DMS53 treated with DMSO at 0.1 percent for 48 hours (cell line): ENCODE measurements at regions not wholly inside any gene's neighbourhood (a gene's known extent, or its start where the extent isn't known, plus 50 kb on each side); places are given as distances from the start of the nearest gene placed in this dataset.
A peak's percentile ranks its signal among the peaks of the same experiment; 100 is the strongest.

Experiments
- DNase-seq: peaks from one replicate; lab custom pipeline; 2025; ENCODE audit not compliant: unreplicated experiment; lab: John Stamatoyannopoulos, UW

DNA sequence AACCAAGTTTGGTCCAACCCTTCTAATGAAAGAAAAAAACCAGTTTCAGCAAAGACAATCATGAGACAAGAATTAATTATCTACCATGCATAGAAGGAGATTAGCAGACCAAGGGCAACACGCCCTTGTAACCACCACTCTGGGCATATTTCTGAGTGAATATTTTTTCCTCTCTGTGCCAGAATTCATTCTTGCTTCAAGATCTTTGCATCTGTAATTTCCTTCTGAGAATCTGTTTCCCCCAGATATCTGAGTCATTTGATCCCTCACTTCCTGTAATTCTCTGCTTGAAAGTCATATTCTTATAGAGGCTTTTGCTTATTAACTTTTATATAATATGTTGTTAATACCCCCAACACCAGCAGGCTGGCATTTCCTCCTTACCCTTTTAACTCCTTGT is 243.7 kb downstream of the SLC16A7 start:
- no peak for DNase-seq

DNA sequence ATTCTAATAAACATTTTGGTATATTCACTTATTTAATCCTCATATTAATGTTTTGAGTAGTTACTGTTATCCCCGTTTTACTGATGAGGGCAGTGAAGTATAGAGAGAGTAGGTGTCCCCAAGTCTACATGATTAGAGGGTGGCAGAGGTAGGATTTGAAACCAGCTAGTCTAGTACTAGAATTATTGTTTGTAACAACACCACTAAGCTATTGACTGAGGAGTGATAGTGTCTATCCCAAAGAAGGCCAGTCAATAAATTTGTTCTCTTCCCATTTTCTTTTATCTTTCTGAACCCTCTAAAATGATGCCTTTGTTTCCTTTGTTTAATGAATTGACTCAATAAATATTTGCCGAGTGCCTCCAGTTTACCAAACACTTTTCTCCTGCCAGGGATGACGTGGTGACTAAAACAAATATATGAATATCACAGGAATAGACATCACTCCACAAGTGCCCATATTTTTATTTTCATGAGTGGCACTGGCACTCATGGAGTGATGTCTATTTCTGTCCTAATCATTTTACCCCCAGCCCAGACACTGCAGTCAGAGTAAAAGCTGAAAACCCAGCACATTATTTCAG is 247.5 kb downstream of the SLC16A7 start:
- peak; percentile 100 for DNase-seq

DNA sequence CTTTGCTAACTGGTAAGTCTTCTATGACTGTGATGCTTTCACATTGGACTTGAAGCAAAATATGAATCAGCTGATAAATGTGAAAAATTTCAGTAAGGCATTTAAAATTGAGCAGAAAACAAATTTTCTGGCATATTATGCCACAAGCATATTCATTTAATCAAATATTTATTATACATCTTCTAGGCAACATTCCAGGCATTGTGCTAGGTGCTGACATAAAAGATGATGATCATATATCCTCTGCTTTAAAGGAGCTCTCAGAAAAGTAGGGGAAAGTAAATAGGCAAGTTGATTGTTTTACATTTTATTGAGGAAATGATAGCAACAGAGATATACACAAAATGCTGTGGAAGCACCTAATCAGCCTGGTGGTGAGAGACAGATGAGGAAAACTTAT is 248.9 kb downstream of the SLC16A7 start:
- peak; percentile 14 for DNase-seq

DNA sequence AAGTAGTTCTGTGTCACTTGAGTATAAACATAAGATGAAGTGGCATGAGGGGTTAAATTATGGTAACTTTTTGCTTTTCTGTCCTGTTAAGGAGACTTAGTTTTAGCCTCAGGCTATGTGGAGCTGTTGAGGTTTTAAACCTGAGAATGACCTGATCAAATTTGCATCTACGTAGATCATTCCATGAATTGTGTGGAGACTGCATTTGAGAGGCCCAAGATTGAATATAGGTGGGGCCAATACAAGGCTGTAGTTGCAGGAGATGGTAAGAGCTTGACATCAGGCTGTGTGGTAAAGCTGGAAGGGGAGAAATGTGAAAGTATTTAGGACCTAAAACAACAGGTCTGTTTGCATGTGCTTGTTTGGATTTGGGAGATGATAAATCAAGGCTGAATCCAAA is 249.5 kb downstream of the SLC16A7 start:
- DNase-seq: no peak

DNA sequence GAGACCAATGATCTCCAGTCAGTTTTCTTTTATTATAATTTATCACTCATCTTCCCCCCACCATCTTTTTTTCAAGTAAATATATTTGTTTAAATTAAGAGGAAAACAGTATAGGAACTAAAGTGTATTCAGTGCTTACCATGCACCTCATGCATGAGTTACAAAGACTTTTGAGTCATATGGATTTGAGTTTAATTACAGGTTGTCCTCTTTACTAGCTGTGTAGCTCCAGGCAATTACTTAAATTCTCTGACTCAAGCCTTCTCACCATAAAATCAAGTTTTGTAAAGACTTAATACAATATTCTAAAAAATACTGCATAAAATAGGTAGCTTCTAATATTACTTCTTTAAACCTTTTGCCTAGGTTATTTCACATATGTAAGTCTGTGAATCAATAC is 251.3 kb downstream of the SLC16A7 start:
- no peak for DNase-seq

DNA sequence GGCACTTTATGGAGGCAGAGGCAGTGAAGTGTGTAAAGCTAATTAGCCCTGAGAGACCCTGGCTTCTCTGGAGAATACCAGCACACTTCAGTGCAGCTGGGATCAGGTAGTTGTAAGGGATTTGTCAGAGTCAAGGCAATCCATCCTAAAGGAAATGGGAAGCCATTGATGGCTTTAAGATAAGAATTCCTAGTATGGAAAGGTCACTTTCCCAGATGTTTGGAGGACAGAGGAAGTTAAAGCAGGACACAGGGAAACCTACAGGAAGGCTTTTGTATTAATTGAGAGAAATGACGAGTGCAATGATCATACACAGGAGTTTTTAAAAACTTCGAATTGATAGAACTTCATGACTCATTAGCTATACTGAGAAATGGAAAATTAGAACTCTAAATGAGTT is 254.4 kb downstream of the SLC16A7 start:
- no peak for DNase-seq

DNA sequence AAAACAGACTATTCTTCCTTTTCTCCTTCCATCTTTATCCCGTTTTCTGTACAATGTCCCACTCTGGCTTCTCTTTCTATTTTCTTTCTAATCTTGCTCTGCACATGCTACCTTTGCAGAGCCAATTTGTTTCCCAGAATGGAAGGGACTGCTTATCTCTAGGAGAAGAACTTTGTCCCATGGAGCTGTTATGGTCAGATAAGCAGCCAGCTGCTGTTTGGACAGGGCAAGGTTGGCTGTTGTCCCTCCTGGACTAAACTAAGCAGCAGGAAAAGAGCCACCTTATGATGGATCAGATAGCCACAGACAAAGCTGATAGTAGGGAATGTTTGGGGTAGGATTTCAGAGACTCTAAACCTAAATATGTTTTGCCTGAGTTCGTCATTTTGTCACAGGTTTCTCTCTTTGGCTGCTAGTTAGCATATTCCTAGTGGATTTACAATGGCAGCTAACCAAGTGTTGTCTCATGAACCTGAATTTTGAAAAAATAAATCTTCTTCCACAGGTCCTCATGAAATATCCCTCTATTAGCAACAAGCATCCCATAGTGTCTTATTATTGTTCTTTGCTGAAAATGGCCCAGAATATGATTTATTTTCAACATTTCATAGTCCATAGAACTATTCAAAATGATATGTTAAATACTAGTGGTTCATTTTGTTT is 262.8 kb downstream of the SLC16A7 start:
- DNase-seq: no peak

DNA sequence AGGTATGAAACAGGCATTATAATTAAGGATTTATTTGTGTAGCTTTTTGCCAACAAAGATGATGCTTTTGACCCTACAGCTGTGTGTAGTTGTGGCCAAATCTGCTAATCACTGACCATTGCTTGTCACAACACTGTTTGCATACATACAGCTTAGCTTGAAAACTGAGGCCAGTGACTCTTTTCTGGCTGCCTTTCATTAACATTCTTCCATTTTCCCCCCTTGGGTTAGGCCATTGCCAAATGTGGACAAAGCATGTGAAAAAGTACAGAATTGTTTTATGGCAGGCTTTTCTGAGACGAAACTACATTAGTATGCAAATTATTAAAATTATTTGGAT is 263.3 kb downstream of the SLC16A7 start:
- no peak for DNase-seq

DNA sequence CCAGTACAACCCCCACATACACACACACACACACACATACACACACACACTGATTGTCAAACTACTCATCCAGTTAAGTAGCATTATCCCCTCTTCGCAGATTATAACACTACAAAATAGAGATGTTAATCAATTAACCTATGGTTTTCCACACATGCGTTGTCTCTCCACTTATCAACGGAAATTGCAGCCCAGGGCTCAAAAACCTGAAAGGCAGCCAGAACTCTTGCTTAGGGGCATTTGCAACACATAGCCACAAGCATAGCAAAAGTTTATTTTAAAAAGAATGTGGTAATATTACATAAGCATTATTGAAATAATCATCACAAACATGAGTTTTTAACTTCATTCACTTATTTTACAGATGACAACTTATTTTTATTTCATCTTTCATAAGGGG is 265.8 kb downstream of the SLC16A7 start:
- no peak for DNase-seq

DNA sequence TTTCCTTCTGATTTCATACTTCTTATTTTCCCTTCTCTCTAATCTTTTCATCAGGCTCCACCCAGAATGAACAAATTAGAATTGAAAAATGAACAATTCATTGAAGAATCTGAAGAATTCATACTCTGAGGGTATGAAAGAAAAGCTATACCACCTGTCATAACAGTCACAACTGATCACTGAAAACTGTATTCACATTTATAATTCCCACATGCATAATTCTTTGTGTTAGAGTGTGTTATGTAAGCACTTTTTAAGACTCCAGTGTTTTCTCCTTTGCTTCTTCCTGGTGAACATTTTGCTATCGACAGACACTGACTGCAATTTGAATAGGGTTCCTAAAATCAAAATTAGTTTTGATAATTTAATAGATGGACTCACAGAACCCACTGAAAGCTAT is 271.2 kb downstream of the SLC16A7 start:
- DNase-seq: no peak

DNA sequence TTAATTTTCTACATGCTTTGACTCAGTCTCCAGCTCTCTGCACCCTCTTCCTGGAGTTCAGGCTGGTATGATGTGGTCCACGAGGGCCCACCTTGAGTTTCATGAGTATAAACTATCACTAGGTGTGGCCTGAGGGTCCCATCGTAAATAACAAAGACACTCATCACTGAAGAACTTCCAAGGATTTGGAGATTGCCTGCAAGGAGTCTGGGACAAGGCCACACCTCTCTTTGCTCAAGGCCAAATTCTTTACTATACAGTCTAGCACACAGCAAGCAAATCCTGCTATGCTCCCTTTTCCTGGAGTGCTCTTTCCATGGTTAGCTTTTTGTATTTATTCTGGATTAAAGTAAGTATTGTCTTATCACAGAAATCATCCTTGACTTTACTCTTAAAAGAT is 271.9 kb downstream of the SLC16A7 start:
- DNase-seq: no peak

DNA sequence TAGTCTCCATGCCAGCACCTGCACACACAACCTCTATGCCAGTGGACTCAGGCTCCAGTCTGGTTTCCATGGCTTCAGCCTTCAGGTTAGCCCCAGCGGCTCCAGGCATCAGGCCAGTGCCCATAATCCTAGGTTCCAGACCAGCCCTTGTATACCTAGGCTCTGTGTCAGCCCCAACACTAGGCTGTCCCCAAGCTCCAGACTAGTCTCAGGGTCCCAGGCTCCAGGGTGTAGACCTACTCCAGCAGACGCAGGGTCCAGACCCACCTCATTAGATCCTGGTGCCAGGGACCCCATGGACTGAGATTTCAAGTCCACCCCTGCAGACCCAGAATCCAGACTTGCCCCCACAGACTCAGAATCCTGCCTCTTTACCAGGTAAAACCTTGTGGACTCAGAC is 275.9 kb downstream of the SLC16A7 start:
- DNase-seq: no peak

DNA sequence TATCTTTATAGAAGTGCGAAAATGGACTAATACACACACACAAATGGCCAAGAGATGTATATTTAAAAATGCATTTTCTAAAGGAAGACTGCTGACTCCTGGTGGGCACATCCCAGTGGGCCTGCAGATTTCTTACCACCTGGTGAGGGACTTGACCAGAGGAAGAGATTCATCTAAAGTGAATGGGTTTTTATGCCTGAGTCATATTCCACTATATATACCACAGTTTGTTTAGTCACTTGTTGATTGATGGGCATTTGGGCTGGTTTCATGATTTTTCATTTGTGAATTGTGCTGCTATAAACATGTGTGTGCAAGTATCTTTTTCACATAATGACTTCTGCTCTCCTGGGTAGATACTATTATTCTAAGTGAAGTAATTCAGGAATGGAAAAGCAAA is 277.3 kb downstream of the SLC16A7 start:
- DNase-seq: no peak

DNA sequence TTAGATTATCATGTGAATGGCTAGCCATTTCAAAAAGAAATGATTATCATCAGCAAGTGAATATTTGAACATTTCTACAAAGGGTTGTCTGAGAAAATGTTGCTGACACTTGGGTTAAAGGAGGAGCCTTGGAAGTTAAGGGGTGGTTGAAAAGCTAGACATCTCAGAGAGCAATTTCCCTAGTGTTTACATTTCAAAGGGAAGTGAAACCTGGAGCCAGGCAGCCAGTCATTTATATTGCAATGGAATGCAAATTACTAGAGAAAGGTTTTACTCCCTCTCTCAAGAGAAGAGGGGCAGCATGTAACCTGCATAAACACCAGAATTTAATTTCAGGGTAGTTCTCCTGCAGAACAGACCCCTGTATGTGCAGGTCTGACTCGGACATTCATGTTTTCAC is 279.0 kb downstream of the SLC16A7 start:
- DNase-seq: no peak

DNA sequence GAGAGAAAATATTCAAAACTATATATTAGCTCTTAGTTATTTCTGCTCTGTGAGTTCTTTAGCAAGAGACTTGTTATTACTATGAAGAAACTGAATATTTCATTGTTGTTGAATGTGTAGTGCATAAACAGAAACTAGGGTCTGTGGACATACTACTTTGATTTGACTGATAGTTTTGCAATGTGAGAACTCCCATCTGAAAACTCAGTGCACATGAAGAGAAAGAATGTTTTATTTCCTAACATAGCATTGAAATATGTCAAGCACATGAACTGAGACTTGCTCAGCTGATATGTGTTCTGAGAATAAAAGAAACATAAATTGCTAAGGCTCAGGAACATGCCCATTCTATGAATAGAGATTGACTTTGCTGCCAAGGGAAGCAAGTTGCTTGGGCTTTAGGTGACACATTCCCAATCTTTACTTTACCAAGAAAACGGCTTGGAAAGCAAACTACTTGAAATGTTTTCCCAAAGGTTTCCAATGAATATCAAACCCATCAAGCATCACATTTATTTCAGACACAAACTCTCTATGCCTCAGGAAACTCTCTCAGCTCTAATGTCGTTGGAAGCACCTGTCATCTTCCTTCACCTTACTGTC is 290.4 kb downstream of the SLC16A7 start:
- no peak for DNase-seq

DNA sequence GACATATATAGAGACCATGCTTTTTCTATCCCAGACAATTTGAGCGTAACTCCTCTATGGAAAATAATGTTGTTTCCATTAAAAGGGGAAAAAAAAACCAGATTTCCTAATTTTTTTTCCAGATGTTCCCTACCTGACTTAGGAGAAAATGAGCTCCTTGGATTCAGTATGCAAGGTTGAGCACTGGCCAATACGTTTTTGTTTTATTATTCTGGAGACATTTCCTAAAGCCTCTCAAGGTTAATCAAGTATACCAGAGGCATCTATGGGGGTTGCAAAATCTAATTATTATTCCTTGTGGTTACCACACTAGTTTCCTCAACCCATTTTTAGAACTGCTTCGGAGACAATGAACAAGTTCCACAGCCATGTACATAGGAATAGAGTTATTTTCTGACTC is 291.3 kb downstream of the SLC16A7 start:
- DNase-seq: no peak

DNA sequence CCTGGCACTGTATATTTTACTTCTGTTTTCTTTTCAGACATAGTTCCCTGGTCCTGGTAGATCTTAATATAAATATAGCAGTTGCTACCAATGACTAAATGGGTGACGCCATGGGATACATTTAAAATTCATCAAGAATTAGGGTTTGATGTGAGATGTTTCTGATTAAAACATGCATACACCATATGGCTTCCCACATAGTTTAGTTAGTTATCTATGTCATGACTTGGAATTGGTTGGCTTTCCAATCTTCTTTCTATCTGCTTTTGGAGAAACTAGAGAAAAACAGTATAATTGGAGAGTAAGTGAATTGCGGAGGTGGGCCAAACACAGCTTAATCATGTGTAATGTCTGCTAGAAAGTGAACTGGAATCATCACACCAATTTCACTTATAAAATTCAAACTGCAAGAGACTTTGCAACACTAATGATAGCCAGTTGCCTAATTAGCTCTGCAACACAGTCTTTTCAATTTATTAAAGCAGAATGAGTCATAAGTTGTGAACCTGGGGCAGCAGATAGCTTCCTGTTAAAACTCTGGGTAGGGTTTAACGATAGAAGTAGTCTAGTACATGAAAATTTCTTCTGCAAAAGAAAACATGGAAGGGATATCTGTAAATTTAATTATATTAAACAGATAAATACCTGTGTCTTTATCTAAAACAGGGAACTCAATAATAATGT is 295.2 kb downstream of the SLC16A7 start:
- DNase-seq: no peak

DNA sequence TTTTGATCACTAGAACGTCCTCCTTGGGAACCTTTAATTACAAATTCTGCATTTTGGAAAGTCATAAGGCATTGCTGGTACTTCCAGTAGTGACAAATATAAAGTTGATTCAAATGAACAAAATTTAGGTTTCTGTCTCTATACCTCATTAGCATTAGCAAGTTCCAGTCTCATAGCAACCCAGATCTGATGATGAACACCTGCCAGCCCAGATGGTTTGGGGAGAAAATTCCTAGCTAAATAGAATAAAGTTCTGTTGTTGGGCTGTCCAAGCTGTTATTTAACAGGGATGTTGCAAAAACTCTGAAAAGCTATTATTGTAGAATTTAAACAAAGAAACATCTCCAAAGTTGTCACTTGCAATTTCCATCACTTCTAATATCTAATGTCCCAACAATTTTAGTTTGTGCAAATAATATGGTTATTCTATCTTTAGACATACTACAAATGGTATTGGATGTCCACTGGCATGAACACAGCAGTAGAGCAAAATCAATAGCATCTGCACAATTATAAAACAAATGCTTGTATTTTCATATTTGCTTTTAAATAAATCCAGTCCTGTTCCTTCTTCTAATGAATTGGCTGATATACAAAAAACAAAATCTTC is 299.4 kb downstream of the SLC16A7 start:
- DNase-seq: no peak

DNA sequence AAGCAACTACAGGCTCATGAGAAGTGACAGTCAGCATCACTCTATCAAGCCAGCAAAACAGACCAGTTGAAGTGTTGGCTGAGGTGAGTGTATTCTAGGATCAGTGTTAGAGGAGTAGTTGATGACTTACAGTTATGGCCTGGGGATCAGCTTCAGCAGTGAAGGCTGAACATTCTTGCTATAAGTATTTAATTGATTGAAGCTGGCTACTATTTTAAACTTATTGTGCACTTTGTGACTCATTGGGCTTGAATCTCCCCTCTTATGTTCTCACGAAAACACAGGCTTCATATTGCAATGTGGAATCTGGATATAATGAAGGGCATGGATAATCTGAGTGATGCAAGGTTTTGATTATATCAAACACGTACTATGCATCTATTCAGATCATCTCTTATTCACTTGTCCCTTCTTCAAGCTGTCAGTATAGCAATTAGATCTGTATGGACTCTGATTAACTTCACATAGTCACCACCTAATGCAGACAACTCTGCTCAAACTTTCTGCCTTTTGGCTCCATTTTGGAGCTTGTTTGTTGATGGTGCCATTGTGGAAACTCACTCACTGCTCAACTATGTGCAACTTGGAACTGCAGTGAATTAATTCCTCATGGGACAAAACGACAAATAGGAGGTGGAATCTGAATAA is 309.2 kb downstream of the SLC16A7 start:
- DNase-seq: no peak

DNA sequence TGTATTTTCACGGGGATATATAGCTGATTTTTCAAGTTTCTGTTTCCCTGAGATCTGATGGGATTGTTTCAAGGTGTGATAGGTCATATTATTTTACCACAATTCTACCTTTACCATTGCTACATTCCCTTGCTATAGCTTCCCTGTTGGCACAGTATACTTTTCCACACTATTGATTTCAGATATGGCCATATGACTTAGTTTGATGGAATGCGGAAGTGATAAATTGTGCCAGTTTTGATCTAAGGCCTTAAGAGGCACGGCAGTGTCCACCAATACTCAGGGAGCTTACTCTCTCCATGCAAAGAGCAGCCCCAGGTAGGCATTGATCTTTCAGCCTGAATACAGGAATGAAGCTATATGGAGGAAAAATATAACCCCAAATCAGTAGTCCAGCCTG is 315.7 kb downstream of the SLC16A7 start:
- DNase-seq: no peak

DNA sequence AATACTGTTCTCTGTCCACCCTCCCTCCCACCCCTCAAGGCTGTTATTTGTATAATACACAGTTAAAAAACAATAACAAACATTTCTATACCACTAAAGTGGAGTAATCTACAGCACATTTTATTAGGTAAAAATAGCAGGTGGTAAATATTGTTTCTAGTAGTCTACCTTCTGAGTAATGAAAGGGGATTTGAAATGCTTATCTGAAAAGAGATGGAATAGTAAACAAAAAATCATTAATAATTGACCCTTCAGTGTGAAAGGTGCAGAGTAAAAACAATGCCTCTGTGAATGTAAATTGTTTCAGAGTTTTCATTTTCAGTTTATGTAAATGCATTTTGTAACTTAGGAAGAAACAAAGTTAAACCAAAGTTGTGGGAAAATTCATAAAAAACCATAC is 321.2 kb downstream of the SLC16A7 start:
- no peak for DNase-seq

DNA sequence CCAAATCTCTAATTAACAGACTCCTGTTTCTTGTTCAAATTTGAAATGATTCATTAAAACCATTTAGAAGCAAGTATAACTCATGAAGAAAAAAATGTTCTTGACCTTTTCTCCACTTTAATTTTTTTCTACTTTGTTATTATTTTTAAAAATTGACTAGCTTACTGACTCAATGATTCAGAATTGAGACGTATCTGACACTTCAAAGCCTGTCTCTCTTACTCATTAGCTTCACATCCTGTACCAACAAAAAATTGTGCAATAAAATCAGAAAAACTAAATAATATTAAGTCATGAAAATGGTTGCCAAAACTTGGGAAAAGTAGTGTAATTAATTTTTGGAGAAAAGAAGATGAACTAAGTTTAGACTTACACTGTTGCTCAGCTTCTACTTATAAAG is 331.2 kb downstream of the SLC16A7 start:
- no peak for DNase-seq
